Suprapubic skin (tissue), 4 donors: ENCODE measurements at regions not wholly inside any gene's neighbourhood (a gene's known extent, or its start where the extent isn't known, plus 50 kb on each side); places are given as distances from the start of the nearest gene placed in this dataset.
"Not testable (repeated sequence)": the region's sequence is repeated elsewhere in the genome, so short reads cannot be mapped to it uniquely, and the experiment has no call there.

Source experiments
- DNase-seq, 2 donors: peaks; one replicate each; pipeline ENCODE4 v3.0.0-alpha.2; 2019; ENCODE audit warnings: low spot score in 2 of 2
- H3K27ac ChIP-seq: fragments of 200-600 bp; sonication (generic); one replicate; pipeline ENCODE4 v1.5.1; 2019
- H3K27me3 ChIP-seq: fragments of 200-600 bp; sonication (generic); one replicate; pipeline ENCODE4 v1.5.1; 2019
- H3K36me3 ChIP-seq: fragments of 200-600 bp; sonication (generic); one replicate; pipeline ENCODE4 v1.5.1; 2019
- H3K4me1 ChIP-seq: fragments of 200-600 bp; sonication (generic); one replicate; pipeline ENCODE4 v1.5.1; 2019
- H3K4me3 ChIP-seq: fragments of 200-600 bp; sonication (generic); one replicate; pipeline ENCODE4 v1.5.1; 2019; ENCODE audit warnings: mild to moderate bottlenecking
- H3K9me3 ChIP-seq: fragments of 200-600 bp; sonication (generic); one replicate; pipeline ENCODE4 v1.5.1; 2019
- WGBS: methylation state at CpG from one replicate; pipeline ENCODE4 v1.1.5; 2018; 5-methylcytosine and 5-hydroxymethylcytosine counted together

GRCh38 chr14:19511055-19511454, 76.9 kb upstream of the POTEG start:
- WGBS = 42% methylated on average over 1 of the region's 11 CpGs
- not testable (repeated sequence) for DNase-seq, H3K27me3 ChIP-seq, H3K9me3 ChIP-seq, H3K36me3 ChIP-seq, H3K27ac ChIP-seq, H3K4me3 ChIP-seq, H3K4me1 ChIP-seq

GRCh38 chr14:19489475-19489874, 55.3 kb upstream of the POTEG start:
- not testable (repeated sequence) for H3K4me3 ChIP-seq, DNase-seq, H3K27ac ChIP-seq, H3K27me3 ChIP-seq, H3K36me3 ChIP-seq, H3K4me1 ChIP-seq, H3K9me3 ChIP-seq
- WGBS = no CpG with 5 or more reads among the region's 2 CpGs

- not testable (repeated sequence) for H3K9me3 ChIP-seq, H3K27me3 ChIP-seq, DNase-seq, H3K4me3 ChIP-seq, H3K36me3 ChIP-seq, H3K27ac ChIP-seq, H3K4me1 ChIP-seq
- no CpG with 5 or more reads among the region's 3 CpGs for WGBS
These were observed 54.3 kb upstream of the POTEG start for GRCh38 chr14:19488457-19488856.

- not testable (repeated sequence) for DNase-seq, H3K4me1 ChIP-seq, H3K27ac ChIP-seq, H3K9me3 ChIP-seq, H3K4me3 ChIP-seq, H3K36me3 ChIP-seq, H3K27me3 ChIP-seq
- no CpG with 5 or more reads among the region's 14 CpGs for WGBS
These were observed 53.5 kb upstream of the POTEG start for GRCh38 chr14:19487690-19488089.

- H3K4me3 ChIP-seq, H3K27ac ChIP-seq, H3K9me3 ChIP-seq, H3K36me3 ChIP-seq, H3K4me1 ChIP-seq, H3K27me3 ChIP-seq, DNase-seq: not testable (repeated sequence)
- 93% methylated on average over 11 of the region's 15 CpGs for WGBS
These were observed 53.1 kb upstream of the POTEG start for GRCh38 chr14:19487265-19487664.

GRCh38 chr14:19485346-19485745, 51.2 kb upstream of the POTEG start:
- not testable (repeated sequence) for H3K36me3 ChIP-seq, H3K27ac ChIP-seq

More at GRCh38 chr14:19485346-19485745, 51.2 kb upstream of the POTEG start:
- DNase-seq = peak; percentile 58 to 74
- H3K4me1 ChIP-seq, H3K4me3 ChIP-seq, H3K9me3 ChIP-seq, H3K27me3 ChIP-seq: not testable (repeated sequence)
- 93% methylated on average over 3 of the region's 9 CpGs for WGBS
